HG03469 (cell line): ENCODE measurements at regions not wholly inside any gene's neighbourhood (a gene's known extent, or its start where the extent isn't known, plus 50 kb on each side); places are given as distances from the start of the nearest gene placed in this dataset.
"Not testable (repeated sequence)": the region's sequence is repeated elsewhere in the genome, so short reads cannot be mapped to it uniquely, and the experiment has no call there.

ENCODE experiments used
- ATAC-seq: cut with Tn5 transposase; IDR thresholded peaks from one replicate; pipeline ENCODE4 v1.9.1; 2021; ENCODE audit warnings: mild to moderate bottlenecking, moderate library complexity, moderate number of reproducible peaks; ENCODE audit not compliant: unreplicated experiment

DNA sequence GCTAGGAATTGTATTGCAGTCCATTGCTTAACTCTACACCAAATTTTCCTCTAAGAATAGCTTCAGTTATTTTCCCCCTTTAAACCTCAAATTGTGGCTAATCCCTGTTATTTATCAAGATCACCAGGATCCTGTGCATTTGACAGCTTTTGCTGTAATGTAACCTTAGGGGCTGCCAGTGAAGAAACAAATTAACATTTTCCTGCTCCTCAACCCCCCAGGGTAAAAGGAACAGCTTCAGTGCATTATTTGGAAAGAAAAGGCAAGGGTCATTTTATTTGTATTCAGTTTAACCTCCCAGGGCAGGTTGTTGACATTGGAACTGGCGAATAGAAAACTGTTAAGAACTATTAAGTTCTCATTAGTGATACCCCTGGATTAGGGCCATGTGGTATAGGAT lies 57.0 kb downstream of the PCDH20 start:
- ATAC-seq: no peak

DNA sequence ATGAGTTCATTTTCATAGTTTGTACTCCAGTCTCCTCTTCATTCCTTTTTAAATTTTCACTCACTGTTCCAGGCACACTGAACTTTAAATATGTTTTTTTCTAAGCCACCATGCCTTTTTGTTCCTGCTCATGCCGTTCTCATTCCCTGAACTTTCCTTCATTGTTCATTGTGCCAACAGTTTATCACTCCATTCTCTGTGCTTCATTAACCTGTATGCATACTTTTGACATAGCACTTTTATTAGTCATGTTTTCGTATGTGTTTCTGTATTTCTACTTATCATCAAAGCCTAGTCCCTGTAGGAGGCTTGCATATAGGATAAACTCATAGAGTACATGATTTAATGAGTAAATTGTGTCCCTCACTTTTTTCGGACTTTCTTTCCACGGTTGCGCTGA lies 65.3 kb downstream of the PCDH20 start:
- no peak for ATAC-seq

DNA sequence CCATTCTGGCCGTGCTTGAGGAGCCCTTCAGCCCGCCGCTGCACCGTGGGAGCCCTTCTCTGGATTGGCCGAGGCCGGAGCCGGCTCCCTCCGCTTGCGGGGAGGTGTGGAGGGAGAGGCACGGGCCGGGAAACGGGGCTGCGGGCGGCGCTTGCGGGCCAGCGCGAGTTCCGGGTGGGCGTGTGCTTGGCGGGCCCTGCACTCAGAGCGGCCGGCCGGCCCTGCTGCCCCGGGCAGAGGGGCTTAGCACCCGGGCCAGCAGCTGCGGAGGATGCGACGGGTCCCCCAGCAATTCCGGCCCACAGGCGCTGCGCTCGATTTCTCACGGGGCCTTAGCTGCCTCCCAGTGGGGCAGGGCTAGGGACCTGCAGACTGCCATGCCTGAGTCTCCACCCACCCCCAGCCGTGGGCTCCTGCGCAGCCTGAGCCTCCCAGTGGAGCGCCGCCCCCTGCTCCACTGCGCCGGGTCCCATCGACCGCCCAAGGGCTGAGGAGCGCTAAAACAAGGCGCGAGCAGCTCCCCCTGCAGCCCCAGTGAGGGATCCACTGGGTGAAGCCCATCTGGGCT lies 76.5 kb downstream of the PCDH20 start:
- no peak for ATAC-seq

DNA sequence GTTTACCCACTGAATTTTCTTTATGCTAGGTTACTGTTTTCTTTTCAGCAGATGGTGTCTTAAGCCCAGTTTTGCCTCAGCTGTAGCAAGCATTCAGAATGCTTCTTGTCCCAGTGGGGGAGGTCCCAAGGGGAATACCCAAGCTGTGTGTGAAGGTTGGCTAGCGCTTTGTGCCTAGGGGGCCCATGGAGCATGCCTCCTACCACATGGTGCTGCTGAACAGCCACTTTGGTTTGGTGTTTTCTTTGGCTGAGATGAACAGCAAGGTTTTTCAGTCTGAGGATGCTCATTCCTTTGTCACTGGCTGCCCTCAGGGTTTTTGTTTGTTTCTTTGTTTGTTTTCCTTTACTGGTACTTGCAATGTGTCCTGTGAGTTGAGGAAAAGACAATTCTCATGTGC lies 99.0 kb downstream of the PCDH20 start:
- ATAC-seq: no peak

DNA sequence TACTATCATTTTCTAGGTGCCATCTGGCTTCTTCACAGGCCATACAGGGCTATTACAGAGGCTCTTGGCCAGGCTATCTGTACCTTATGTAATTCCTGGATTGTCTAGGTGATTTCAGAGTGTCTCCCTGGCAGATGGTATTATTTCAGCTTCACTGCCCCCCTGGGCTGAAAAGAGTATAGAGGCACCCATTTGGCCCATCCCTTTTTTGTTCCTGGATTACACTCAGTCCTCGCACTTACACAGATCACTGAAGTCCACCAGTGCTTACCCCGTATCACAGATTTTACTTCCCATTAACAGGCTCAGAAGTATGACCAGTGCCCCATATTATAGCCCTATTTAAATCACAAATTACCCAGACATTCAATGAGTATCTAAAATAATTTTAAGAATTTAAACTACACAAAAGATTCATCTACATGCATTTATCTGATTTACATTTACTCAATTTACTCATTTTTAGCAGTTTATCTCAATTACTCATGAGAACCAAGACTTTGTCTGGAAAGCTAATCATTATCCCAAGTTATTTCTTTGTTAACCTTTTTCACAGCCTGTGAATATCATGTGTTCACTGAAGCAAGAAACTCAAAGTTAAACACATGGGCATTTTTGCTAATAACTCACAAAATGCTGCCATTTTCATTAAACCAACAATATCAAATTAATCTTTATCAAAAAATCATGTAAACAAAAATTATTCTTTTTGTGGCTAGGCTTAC lies 121.0 kb downstream of the PCDH20 start:
- ATAC-seq: no peak

DNA sequence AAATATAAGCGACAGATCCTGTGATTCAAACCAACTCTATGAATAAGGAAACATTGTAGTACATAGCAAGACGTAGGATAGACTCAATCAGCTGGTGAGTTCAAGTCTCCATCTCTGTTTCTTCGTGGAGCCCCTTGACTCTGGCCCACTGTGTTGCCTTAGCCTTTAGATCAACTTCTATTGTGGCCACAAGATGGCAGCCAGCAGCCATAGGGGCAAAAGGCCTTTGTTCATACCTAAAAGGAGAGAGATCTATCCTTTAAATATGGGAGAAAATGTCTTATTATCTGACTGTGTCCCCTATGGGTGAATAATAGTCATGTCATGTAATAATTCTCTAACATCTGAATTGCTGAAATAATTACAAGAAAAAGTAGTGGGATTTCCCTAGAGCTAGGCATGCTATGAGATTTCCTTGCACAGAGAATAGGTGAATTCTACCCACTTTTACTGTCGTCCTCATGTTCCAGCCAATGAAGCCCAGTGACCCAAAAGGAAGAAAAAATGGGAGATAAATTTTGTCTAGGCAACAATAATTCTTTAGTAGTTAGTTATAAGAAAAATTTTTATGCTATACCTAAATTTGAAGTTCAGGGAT lies 129.4 kb downstream of the PCDH20 start:
- ATAC-seq: no peak

DNA sequence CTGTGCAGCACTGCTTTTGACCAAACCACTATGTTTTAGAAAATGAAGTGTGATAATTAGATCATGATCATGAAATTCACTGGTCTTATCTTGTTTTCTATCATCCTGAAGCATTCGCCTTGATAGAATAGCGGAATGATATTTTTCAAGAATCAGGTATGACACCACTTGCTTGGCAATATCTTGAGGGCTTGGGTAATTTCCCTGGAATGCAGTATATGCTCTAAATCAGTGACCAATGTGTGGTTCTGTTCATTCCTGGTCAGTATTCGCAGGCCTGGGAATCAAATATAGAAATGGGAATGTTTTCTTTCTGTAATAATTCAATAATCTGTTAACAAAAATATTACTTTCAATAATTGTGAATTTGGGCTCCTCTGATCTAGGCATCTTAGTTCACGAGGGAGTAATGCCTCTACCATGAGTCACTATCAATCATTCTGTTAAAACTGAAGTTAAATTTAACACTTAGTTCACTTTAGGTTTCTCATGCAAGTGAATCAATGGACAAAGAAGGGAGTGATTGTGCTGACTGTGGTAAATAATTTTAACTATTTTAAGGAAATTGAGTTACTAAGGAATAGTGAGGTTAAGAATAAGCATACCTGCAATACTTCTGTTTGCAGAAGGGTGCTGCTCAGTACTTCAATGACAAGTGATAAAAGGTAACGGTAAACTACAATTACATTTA lies 137.9 kb downstream of the PCDH20 start:
- no peak for ATAC-seq

DNA sequence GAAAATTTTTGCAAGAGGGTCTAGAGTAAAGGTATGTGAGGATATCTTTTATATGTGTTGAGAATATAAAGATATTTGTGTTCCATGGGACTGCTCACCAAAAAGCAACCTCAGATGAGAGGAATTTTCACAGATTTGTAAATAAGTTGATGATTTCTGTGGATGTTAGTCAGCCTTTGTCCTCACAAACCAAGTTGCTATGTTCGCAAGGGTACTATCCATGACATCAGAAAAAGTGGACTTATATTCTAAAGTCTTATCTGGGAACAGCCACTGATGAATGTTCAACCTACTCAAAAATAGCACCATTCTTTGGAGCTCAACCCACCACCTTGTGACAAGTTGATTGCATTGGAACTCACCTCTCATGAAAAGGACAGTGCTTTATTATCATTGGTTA lies 138.6 kb downstream of the PCDH20 start:
- ATAC-seq: no peak

DNA sequence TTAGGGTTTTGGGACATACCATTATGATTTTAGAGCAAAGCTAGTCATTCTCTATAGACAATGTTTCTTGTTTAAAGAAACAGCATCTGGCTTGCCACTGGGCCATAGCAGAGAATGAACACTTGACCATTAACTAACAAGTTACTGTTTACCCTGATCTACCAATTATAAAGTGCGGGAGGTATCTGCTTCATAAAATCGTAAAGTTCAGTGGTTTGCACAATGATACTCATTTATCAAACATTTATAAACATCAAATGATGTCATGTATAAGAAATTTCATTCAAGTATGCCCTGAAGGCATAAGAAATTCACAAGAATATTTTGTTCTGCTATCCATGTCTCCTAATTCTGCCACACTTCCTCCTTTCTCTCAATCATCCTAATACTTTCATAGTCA lies 139.2 kb downstream of the PCDH20 start:
- ATAC-seq: no peak

DNA sequence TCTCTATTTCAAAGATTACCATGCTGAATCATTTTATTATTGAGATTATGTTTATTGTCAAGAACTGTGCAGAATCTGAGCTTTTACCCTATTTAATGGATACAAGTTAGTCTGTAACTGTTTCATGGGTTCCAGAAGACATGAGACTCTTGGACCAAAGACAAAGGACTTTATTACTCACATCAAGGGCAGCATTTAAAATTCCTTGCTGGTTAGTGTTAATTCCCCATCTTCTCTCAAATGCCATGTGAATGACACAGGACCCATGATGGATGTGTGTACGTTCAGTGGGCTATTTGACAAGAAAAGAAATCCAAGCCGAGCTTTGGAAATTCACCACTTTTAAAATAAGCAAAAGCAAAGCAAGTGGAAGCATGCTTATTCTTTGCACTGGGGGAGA lies 139.9 kb downstream of the PCDH20 start:
- no peak for ATAC-seq

DNA sequence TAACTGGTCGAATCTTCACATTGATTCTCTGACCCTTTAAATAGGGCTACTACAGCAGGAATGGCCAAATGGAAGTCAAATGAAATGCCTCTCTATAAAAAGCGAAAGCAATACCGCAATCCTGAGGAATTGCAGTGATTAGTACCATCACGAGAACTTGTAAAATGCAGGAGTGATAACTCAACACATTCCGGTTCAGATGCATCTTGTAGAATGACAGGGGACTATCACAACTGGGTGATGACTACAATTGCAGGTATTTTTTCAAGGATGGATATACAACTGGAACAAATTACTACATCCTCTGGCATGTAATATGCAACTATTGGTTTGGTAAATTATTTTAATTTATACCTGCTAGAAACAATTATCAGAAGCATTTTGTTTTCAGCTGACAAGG lies 140.4 kb downstream of the PCDH20 start:
- ATAC-seq: no peak

DNA sequence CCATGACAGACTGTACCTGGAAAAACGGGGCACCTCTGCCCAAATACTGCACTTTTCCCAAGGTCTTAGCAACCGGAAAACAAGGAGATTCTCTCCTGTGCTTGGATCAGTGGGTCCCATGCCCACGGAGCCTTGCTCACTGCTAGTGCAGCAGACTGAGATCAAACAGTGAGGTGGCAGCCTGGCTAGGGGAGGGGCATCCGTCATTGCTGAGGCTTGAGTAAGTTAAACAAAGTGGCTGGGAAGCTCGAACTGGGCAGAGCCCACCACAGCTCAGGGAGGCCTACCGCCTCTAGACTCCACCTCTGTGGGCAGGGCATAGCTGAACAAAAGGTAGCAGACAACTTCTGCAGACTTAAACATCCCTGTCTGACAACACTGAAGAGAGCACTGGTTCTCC lies 148.8 kb downstream of the PCDH20 start:
- ATAC-seq: not testable (repeated sequence)

DNA sequence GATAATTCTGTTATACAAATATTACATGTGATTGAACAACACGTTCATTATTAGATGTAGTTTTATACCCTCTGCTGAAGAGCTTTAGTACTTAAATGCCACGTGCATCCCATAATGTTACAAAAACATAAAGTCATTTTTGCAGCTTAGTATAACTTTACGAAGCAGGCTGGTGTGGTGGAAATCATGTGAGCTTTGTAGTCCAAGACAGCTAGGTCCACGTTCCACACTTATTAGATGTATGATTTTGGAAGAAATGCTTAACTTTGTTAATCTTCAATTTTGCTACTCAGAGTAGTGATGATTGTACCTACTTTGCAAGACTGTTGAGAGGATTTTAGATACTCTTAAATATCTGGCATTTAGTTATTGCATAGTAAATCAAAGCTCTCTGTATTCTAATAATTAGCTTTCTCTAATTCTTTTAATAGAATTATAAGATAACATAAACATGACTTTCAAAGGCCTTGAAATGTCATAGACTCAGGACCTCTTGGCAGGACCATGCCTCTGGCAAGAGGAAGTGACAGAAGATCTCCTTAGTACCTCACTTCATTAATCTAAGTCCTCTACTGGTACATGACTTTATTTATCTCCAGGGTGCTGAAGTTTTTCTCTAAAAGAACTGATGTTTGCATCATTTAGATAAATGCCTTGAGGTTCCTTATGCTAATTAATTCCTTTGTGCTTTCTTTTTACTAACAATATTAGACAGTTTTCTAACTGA lies 153.7 kb downstream of the PCDH20 start:
- no peak for ATAC-seq

DNA sequence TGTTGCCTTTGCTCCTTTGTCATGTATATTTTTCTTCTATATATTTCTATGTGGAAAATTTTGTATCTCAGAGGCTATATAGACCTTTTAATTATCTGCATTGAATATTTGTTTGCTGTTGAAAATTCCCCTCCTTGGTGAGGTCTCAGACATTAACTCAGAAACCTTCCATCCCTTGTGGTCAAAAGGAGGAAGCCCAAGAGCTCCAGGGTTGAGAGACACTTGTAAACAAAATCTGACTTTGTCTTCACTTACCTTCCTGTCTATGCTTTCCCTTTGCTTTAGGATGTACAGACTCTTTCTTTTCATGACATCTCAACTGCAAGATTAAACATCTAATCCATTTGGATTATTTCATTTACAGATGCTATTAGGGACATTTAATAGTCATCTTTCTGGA lies 157.5 kb downstream of the PCDH20 start:
- no peak for ATAC-seq

DNA sequence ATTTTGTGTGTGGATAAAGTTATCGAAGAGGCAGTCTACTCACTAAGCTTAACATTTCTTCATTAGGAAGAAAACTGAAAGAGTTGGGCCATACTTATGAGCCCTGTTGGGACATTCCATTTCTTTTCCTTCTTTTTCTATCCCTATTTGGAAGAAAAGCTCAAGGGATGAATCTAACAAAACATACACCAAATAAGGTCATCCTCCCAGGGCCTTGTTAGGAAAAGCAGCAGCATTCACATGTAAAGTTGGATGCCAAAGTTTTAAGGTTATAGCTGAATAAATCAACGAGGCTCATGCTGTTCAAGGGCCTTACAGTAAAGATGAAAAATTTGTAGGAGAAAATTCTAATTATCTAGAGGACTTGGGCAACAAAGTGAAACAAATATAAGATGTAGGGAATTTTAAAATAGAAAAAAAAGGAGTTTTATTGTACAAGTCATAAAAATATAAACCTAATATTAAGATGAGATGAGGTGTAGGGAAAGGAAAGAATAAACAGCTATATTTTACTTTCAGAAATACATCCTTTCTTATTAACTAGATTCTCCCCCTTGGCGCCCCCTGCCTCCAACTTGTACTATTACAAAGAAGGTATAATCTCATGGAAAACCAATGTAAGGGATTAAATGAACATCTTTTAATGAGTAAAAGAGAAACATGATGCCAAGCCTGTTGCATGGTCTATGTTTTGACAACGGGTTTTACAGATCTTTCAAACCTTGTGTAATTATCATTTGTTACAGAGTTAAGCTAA lies 160.4 kb downstream of the PCDH20 start:
- ATAC-seq: no peak

DNA sequence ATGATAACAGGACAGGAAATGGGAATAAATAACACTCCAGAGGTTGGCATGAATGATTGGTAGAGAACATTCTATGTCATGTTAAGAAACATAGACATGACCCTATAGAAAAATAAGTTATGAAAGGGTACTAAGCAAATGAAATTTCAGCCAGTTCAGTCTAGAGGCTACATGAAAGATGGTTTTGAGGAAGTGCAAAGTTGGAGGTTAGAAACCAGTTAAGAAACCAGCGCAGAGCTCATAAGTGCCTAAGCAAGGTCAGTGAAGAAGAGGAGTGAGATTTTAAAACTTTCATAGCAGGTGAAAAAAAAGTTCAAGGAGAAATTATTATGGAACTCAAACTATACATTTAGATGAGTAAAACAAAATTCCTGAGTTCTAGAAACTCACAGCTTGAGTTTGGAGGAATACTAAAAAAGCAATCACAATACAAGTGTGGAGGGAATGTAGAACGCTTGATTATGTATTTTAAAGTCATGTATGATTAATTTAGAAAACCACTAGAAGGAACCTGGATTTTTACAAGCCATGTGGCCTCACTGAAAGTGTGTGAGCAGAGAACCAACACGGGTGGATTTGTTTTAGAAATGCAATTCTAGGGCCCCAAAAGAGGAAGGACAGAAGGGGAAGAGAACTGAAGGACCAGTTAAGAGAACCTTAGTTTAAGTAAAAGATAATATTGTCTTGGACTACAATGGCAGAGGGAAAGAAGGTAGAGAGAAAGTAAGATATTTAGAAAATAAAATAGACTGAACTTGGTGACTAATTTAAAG lies 162.4 kb downstream of the PCDH20 start:
- ATAC-seq: no peak

DNA sequence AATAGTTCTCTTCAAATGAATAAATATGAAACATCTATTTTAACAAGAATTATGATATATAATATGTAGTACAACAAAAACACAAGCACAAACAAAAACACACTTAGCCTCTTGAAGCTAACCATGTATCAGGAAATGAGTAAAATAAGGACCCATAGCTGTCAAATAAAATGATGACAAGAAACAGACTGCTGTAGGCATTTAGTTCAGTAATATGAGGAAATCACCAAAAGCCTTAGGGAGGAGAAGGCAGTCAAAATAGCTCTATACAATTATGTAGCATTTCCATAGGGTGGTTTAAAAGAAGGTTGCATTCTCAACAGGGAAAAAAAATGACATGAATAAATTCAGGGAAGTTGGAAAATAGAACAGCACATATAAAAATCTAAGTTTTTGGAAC lies 163.4 kb downstream of the PCDH20 start:
- no peak for ATAC-seq

DNA sequence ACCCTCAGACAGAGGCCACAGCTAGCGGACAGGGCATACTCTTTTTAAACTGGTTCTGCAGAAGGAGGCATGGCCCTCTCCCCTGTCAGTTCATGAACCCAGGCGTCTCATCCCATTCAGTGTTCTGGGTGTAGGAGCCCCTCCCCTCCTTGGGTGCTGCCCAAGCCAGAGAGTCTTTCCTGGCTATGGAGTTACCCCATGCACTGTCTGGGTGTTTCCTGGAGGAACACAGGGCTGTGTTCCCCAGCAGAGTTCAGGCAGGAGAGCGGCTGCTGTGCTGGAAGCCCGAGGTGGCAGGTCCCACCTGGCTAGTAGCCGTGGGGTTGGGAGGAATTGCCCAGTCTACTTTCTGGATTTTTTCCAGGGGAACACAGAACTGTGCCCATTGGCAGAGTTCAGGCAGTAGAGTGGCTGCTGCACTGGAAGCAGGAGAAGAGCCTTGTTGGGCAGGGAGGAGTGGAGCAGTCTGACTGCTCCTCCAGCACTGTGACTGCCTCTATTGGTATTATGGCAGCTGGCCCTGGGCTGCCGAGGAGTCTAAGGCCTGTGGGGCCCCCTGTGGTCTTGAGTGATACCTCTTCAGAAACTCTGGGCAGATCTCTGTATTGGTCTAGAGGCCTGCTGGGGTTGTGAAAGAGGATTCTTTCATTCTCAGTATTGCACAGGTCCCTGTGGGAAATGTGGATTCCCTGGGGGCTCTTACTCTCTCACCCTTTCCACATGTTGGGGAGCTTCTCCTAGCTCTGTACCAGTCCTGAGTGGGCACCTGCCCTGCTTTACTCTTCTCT lies 168.3 kb downstream of the PCDH20 start:
- no peak for ATAC-seq

DNA sequence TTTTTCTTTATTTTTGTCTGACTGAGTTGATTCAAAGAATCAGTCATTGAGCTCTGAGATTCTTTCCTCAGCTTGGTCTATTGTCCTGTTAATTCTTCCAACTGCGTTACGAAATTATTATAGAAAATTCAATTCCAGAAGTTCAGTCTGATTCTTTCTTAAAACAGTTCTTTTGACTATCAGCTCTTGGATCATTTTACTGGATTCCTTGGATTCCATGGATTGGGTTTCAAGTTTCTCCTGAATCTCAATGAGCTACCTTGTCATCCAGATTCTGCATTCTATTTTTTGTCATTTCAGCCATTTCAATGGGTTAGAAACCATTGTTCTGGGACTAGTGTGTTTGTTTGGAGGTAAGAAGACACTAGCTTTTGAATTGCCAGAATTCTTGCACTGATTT lies 169.3 kb downstream of the PCDH20 start:
- no peak for ATAC-seq
